ENCODE measurements at regions not wholly inside any gene's neighbourhood (a gene's known extent, or its start where the extent isn't known, plus 50 kb on each side); places are given as distances from the start of the nearest gene placed in this dataset.

DNA sequence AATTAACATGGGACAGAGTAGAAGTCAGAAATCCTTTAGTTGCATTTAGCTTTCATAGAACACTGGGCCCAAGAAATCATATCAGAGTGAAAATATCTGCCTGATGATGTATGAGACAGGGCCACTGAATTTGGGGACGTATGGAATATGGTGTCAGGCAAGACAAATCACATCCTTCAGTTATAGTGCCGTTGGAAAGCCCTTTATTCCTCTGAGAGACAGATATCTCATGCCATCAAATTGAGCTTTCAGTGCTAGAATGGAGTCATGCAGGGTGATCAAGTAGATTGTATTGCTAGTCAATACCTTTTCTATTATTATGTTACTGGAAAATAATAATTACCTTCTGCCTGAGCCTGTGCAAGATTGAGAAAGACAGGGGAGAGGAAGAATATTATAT is 398.2 kb upstream of the RARB start:
- H3K27ac ChIP-seq, result no peak overlapping the region
- WGBS, 10 experiments, result 12 to 42% (median 35%) methylated on average over 1 to 2 of the region's 2 CpGs; no CpG with 5 or more reads in 3 of the 10 experiments
- H3K4me1 ChIP-seq (replicated peaks in 1 of 2), result peaks cover 0 to 4% of the 10 kb centered on the region in 2 donors
- no peak overlapping the region for H3K4me3 ChIP-seq
- ATAC-seq (replicated peaks in 6 of 8), result no peak
- in situ Hi-C loops (cut with MboI; ENCODE audit: low pct_unique_long_range_greater_than_20kb in 2 of 9, low sequenced_read_pairs in 9 of 9, unreplicated experiment in 9 of 9), result no loop called here

DNA sequence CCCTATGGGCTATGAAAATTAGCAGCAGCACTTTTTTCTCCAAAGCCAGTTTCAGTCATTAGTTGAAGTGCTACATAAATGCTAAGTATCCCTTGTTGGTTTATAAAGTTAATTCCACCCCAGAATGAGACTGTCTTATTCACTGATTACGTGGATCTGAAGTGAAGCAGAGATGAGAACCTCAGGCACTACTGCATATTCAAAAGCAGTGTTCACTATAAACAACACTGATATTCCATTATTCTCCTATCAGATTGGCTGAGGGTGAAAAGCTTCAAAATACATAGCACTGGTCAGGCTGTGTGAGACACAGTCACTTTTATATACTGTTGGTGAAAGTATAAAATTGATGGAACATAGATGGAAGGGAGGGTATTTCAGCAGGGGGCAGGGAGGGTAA is 395.7 kb upstream of the RARB start:
- ATAC-seq (replicated peaks in 6 of 8), result peak in 2 of 8 experiments; percentile 43 to 53
- Histone ChIP-seq H3K27ac (no peak overlapping the region), H3K4me1 (replicated peaks in 1 of 2) (peaks cover 0 to 4% of the 10 kb centered on the region in 2 donors), H3K4me3 (no peak overlapping the region)
- WGBS, 10 experiments, result 0 to 100% (median 69%) methylated on average over 1 of the region's 1 CpG; no CpG with 5 or more reads in 2 of the 10 experiments
- in situ Hi-C loops (cut with MboI; ENCODE audit: low pct_unique_long_range_greater_than_20kb in 2 of 9, low sequenced_read_pairs in 9 of 9, unreplicated experiment in 9 of 9), result no loop called here

DNA sequence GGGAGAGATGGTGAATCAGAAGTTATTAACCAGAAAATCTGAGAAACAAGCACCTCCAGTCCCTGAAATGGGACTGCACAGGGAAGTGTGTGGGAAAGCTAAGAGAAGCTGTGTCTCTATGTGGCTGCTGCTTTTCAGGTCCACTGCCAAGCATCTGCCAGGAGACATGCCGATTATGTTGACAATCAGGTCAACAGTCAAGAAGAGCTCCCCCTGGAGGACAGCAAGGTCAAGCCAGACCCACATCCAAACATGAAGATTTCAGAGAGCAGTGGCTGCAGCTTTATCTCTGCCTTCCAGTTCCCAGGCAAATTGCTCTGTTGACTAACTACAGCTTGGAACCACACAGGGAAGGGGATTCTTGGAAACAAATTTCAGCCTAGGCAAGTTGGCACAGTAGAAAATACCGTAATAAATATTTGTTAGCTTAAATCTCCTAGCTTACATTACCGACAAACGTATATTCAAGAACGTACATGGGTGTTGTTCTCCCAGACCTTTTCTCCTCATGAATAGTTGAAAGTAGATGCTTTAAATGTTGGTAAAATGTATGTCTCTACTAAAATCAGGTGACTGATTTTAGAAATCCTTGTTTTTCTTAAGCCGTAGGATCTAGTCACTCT is 394.5 kb upstream of the RARB start:
- peak in 2 of 8 experiments; percentile 22 to 76 for ATAC-seq (replicated peaks in 6 of 8)
- Histone ChIP-seq H3K27ac (no peak overlapping the region), H3K4me3 (no peak overlapping the region), H3K4me1 (replicated peaks in 1 of 2) (peaks cover 0 to 4% of the 10 kb centered on the region in 2 donors)
- in situ Hi-C loops (cut with MboI; ENCODE audit: low pct_unique_long_range_greater_than_20kb in 2 of 9, low sequenced_read_pairs in 9 of 9, unreplicated experiment in 9 of 9), result no loop called here
- WGBS, 10 experiments, result 0 to 100% (median 88%) methylated on average over 1 to 6 of the region's 6 CpGs

DNA sequence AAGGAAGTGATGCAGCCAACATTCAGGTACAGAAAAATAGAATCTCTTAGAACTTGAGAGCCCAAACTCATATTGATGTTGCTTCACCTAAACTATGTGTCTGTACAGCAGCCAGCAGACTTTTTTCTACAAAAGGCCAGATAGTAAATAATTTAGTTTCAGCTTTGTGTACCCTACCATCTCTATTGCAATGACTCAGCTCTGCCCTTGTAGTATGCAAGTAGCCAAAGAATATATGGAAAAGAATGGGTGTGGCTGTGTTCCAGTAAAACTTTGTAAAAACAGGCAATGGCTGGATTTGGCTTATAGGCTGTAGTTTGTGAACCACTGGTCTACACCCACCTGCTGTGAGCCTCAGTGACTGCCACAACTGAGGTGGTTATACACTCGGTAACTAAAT is 392.5 kb upstream of the RARB start:
- in situ Hi-C loops (cut with MboI; ENCODE audit: low pct_unique_long_range_greater_than_20kb in 2 of 9, low sequenced_read_pairs in 9 of 9, unreplicated experiment in 9 of 9), result no loop called here
- WGBS, 10 experiments, result 33 to 100% (median 80%) methylated on average over 1 of the region's 1 CpG; no CpG with 5 or more reads in 5 of the 10 experiments
- Histone ChIP-seq H3K4me3 (no peak overlapping the region), H3K4me1 (replicated peaks in 1 of 2) (peaks cover 0 to 2% of the 10 kb centered on the region in 2 donors), H3K27ac (no peak overlapping the region)
- peak in 3 of 8 experiments; percentile 32 to 62 (median 53) for ATAC-seq (replicated peaks in 6 of 8)

DNA sequence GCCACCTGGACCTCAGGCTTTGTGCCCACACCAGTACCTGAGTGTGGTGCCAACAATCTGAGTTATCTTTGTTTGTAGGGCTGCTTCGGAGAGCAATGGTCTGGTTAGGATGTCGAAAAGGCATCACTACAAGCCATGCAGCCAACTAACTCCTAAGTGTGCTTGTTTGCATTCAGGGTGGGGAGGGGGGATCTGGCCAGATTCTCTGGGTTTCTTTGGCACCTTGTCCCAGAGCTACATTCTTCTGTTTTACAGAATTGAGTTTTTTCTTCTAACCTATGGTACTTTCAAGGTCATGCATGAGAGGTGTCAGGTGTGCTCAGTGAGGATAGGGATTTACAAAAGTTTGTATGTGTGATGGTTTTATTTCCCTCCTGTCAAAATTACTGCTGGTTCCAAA is 391.4 kb upstream of the RARB start:
- Histone ChIP-seq H3K4me1 (replicated peaks in 1 of 2) (peaks cover 0 to 2% of the 10 kb centered on the region in 2 donors), H3K27ac (no peak overlapping the region), H3K4me3 (no peak overlapping the region)
- in situ Hi-C loops (cut with MboI; ENCODE audit: low pct_unique_long_range_greater_than_20kb in 2 of 9, low sequenced_read_pairs in 9 of 9, unreplicated experiment in 9 of 9), result no loop called here
- ATAC-seq (replicated peaks in 6 of 8), result peak in 1 of 8 experiments; percentile 5
- WGBS, 10 experiments, result 0 to 100% (median 87%) methylated on average over 1 to 2 of the region's 2 CpGs; no CpG with 5 or more reads in 4 of the 10 experiments

DNA sequence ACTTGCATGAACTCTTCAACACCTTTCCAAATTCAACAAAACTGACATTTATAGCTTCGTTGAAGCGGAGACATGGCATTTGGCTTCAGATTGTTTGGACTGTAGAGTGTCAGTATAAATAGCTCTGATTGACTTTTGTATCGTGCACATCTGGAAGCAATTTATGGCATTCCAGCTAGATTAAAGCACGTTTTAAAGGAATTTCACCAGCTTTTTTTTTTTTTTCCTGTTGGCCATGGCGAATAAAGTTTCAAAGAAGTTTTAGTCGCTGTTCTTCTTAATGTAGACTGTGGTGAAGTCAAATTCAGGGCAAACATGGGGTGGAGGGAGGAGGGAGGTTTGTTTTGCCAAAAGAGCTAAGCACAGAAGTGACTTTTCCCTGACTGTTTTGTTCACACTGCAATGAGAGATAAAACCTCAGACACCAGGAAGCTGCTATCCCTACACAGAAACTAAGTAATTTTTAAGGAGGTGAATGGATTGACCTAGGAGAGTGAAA is 391.0 kb upstream of the RARB start:
- ATAC-seq (replicated peaks in 6 of 8), result peak in 3 of 8 experiments; percentile 59 to 71 (median 64)
- H3K4me1 ChIP-seq (replicated peaks in 1 of 2), result peaks cover 0 to 2% of the 10 kb centered on the region in 2 donors
- H3K4me3 ChIP-seq, result no peak overlapping the region
- in situ Hi-C loops (cut with MboI; ENCODE audit: low pct_unique_long_range_greater_than_20kb in 2 of 9, low sequenced_read_pairs in 9 of 9, unreplicated experiment in 9 of 9), result no loop called here
- WGBS, 10 experiments, result 0 to 96% (median 80%) methylated on average over 1 to 6 of the region's 6 CpGs; no CpG with 5 or more reads in 1 of the 10 experiments
- no peak overlapping the region for H3K27ac ChIP-seq

DNA sequence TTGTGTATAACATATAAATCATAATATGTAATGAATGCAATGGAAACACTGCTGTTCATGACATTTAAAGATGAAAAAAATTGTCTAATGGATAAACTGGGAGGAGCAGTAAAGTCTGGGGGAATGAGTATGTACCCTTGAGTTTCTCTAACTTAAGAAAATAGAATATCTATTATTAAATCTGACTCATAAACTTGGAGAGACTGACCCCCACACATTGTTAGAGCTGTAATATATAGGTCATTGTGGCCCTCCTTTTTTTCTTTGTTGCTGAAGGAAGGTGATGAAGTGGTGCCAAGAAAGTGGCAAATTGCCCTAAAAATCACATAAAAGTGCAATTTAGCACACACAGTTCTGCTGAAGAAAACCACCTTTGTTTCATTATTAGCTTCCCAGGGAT is 389.8 kb upstream of the RARB start:
- peaks cover 0 to 2% of the 10 kb centered on the region in 2 donors for H3K4me1 ChIP-seq (replicated peaks in 1 of 2)
- H3K4me3 ChIP-seq, result no peak overlapping the region
- in situ Hi-C loops (cut with MboI; ENCODE audit: low pct_unique_long_range_greater_than_20kb in 2 of 9, low sequenced_read_pairs in 9 of 9, unreplicated experiment in 9 of 9), result no loop called here
- H3K27ac ChIP-seq, result no peak overlapping the region
- no peak for ATAC-seq (replicated peaks in 6 of 8)

DNA sequence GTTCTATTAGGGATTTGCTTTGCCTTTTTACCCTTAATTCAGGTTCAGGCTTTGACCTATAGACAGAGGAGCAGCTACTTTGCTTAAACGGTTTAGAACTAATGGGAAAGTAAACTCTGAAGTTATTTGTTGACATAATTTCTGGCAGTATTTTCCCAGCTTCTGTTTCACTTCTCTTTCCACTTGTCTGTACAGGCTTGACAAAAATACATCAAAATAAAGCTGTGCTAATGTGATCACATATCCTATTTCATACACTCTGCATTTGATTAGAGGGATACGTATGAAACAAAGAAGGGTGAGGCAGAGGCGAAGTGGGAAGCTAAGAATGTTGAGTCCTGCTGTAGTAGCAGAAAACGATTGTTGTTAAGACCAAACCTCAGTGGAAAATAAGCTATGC is 389.1 kb upstream of the RARB start:
- Histone ChIP-seq H3K4me3 (no peak overlapping the region), H3K27ac (no peak overlapping the region), H3K4me1 (replicated peaks in 1 of 2) (peaks cover 0 to 2% of the 10 kb centered on the region in 2 donors)
- ATAC-seq (replicated peaks in 6 of 8), result peak in 3 of 8 experiments; percentile 24 to 71 (median 62)
- 17 to 84% (median 59%) methylated on average over 2 to 4 of the region's 4 CpGs for WGBS, 10 experiments
- in situ Hi-C loops (cut with MboI; ENCODE audit: low pct_unique_long_range_greater_than_20kb in 2 of 9, low sequenced_read_pairs in 9 of 9, unreplicated experiment in 9 of 9), result no loop called here

DNA sequence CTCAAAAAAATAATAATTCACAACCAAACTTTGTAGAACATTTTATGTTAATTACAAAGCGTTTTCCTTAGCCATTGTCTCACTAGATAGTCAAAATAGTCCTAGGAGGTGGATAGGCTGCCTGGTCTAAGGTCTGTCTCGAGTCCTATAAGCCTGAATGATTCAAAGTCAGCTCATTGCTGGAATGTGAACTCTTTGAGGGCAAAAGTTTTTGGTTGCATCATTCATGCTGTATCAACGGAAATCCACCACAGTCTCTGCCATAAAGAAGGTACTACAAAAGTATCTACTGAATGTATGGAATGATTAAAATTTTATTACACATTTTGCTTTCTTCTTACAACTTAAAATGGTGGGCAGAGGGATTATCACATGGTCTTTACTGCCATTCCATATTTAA is 387.3 kb upstream of the RARB start:
- WGBS, 10 experiments, result 29 to 96% (median 88%) methylated on average over 1 to 3 of the region's 3 CpGs; no CpG with 5 or more reads in 2 of the 10 experiments
- no peak for ATAC-seq (replicated peaks in 6 of 8)
- in situ Hi-C loops (cut with MboI; ENCODE audit: low pct_unique_long_range_greater_than_20kb in 2 of 9, low sequenced_read_pairs in 9 of 9, unreplicated experiment in 9 of 9), result no loop called here
- H3K4me3 ChIP-seq, result no peak overlapping the region
- no peak overlapping the region for H3K27ac ChIP-seq
- H3K4me1 ChIP-seq (replicated peaks in 1 of 2), result peaks cover 13 to 14% of the 10 kb centered on the region in 2 donors

DNA sequence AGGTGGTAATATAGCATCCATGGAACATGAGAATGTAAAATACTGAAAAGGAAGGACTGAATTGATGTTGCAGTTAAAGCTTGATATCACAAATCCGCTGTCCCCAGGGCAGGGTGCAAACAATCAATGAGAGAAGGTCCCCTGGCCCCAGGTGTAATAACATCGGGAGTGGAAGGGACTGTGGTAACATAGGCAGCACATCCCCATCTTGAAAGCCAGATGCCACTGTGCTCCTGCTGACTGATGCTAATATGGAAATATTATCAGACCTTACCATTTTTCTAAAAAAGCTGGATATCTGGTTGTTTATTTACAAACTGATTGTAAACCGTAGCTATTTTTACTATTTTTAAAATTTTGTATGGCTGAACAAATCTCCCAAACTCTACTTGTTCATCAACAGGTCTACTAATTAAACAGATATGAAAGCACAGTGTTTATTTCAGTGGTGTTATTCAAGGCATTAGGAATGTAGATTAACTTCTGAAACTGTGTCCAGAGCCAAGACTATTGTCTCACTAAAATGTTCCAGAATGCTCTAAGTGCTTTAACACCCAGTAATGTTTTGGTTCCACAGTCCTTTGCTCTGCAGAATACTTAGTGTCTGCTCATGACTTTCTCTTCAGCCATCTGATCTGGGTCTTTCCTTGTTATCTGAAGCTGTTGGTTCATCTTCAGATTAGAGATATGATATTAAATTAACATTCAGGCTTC is 386.0 kb upstream of the RARB start:
- H3K4me3 ChIP-seq, result no peak overlapping the region
- no peak for ATAC-seq (replicated peaks in 6 of 8)
- H3K4me1 ChIP-seq (replicated peaks in 1 of 2), result peaks cover 18 to 21% of the 10 kb centered on the region in 2 donors
- WGBS, 10 experiments, result 51 to 100% (median 94%) methylated on average over 1 to 3 of the region's 3 CpGs
- in situ Hi-C loops (cut with MboI; ENCODE audit: low pct_unique_long_range_greater_than_20kb in 2 of 9, low sequenced_read_pairs in 9 of 9, unreplicated experiment in 9 of 9), result no loop called here
- H3K27ac ChIP-seq, result no peak overlapping the region

DNA sequence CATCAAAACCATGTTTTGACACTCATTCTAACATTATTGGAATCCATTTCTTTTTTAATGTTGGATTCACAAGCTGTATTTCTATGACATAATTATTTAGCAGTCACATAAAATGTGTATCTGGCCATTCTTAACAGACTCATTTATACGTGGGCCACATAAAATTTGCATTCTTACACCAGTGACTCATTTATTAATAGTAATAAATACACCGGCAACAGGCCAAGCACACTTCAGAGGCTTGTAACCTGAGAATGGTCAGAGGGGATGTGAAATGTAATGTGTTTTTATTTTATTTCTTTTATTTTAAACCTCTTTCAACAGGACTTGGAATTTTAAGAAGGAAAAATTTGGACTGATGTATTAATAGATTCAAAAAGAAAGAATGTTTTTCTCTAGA is 384.9 kb upstream of the RARB start:
- WGBS, 10 experiments, result 0 to 100% (median 82%) methylated on average over 1 to 2 of the region's 2 CpGs; no CpG with 5 or more reads in 1 of the 10 experiments
- in situ Hi-C loops (cut with MboI; ENCODE audit: low pct_unique_long_range_greater_than_20kb in 2 of 9, low sequenced_read_pairs in 9 of 9, unreplicated experiment in 9 of 9), result no loop called here
- Histone ChIP-seq H3K4me1 (replicated peaks in 1 of 2) (peaks cover 18 to 25% of the 10 kb centered on the region in 2 donors), H3K27ac (no peak overlapping the region), H3K4me3 (no peak overlapping the region)
- ATAC-seq (replicated peaks in 6 of 8), result peak in 1 of 8 experiments; percentile 74

DNA sequence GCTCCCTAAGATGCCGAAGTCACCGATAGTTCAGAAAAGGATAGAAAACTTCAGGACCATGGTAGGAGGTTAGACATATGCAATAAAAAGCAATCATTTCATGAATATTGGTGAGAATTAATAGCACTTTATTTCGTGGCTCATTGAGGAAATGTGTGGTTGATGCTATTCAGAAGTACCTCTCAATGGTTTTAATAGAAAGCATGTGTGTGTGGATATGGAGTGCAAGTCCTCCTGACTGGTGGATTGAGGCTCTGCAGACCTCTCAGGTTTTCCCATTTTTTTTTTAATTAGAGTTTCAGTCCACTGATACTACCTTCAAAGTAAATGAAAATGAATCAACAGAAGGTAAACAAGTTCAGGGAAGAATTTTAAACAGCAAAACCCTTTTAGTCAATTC is 384.3 kb upstream of the RARB start:
- H3K4me3 ChIP-seq, result no peak overlapping the region
- no peak overlapping the region for H3K27ac ChIP-seq
- 43 to 100% (median 86%) methylated on average over 1 to 3 of the region's 3 CpGs; no CpG with 5 or more reads in 2 of the 10 experiments for WGBS, 10 experiments
- ATAC-seq (replicated peaks in 6 of 8), result no peak
- in situ Hi-C loops (cut with MboI; ENCODE audit: low pct_unique_long_range_greater_than_20kb in 2 of 9, low sequenced_read_pairs in 9 of 9, unreplicated experiment in 9 of 9), result no loop called here
- H3K4me1 ChIP-seq (replicated peaks in 1 of 2), result peaks cover 18 to 25% of the 10 kb centered on the region in 2 donors
